PC-9 (cell line): ENCODE measurements at regions not wholly inside any gene's neighbourhood (a gene's known extent, or its start where the extent isn't known, plus 50 kb on each side); places are given as distances from the start of the nearest gene placed in this dataset.

ENCODE experiments used
- BruUV-seq: library from RNA; stranded (reverse); fragments of 400-500 nt; replicated peaks from 2 replicates; lab custom pipeline; 2021; lab: Mats Ljungman, UMichigan
- CTCF ChIA-PET: fragments of 300-600 bp; sonication (Branson Sonifier 250); formaldehyde crosslinking; loops from one replicate; lab custom pipeline; 2022; ENCODE audit warnings: antibody characterized with exemption; lab: Charles Lee
- POLR2A ChIA-PET: fragments of 300-600 bp; sonication (Branson Sonifier 250); formaldehyde crosslinking; loops from one replicate; lab custom pipeline; 2022; ENCODE audit warnings: antibody characterized with exemption; ENCODE audit not compliant: unreplicated experiment; lab: Charles Lee
- DNase-seq, 2 experiments: peaks; one replicate each; pipeline versions ENCODE4 v3.0.0 to v3.0.0-alpha.2; 2015 to 2022; ENCODE audit warnings: mixed read lengths in 1 of 2
- H2AFZ ChIP-seq: fragments of 200-600 bp; sonication (generic); 2 replicates; pipeline ENCODE4 v1.8.1; 2017; ENCODE audit warnings: antibody characterized with exemption
- H3F3A ChIP-seq: fragments of 200-600 bp; sonication (generic); 2 replicates; pipeline ENCODE4 v1.8.1; 2017; ENCODE audit warnings: antibody characterized with exemption, mild to moderate bottlenecking, low read depth; ENCODE audit not compliant: insufficient read depth
- H3K27ac ChIP-seq: fragments of 200-600 bp; sonication (generic); 2 replicates; pipeline ENCODE4 v1.6.1; 2016; ENCODE audit warnings: mixed run types
- H3K27me3 ChIP-seq: fragments of 200-600 bp; sonication (generic); 2 replicates; pipeline ENCODE4 v1.6.1; 2016; ENCODE audit warnings: low read depth, mixed run types; ENCODE audit not compliant: insufficient read depth
- H3K36me3 ChIP-seq: fragments of 200-600 bp; sonication (generic); 2 replicates; pipeline ENCODE4 v1.6.1; 2016; ENCODE audit warnings: low read depth, mixed run types
- H3K4me1 ChIP-seq: fragments of 200-600 bp; sonication (generic); replicated peaks from 2 replicates; pipeline ENCODE4 v1.6.1; 2016; ENCODE audit warnings: mixed run types; ENCODE audit not compliant: insufficient read depth
- H3K4me2 ChIP-seq: fragments of 200-600 bp; sonication (generic); 2 replicates; pipeline ENCODE4 v1.6.1; 2017; ENCODE audit warnings: mixed run types
- H3K4me3 ChIP-seq: fragments of 200-600 bp; sonication (generic); 2 replicates; pipeline ENCODE4 v1.6.1; 2016; ENCODE audit warnings: mixed run types
- H3K79me2 ChIP-seq: fragments of 200-600 bp; sonication (generic); 2 replicates; pipeline ENCODE4 v1.6.1; 2017; ENCODE audit warnings: low read depth, mixed run types
- H3K9me2 ChIP-seq: fragments of 200-600 bp; sonication (generic); 2 replicates; pipeline ENCODE4 v1.8.1; 2017; ENCODE audit warnings: mild to moderate bottlenecking; ENCODE audit not compliant: insufficient read depth
- H3K9me3 ChIP-seq: fragments of 200-600 bp; sonication (generic); 2 replicates; pipeline ENCODE4 v1.8.1; 2016; ENCODE audit warnings: low read depth; ENCODE audit not compliant: insufficient read depth
- H4K20me1 ChIP-seq: fragments of 200-600 bp; sonication (generic); 2 replicates; pipeline ENCODE4 v1.8.1; 2017; ENCODE audit not compliant: insufficient read depth
- CTCF ChIP-seq: fragments of 200-600 bp; sonication (generic); conservative IDR thresholded peaks from 2 replicates; pipeline ENCODE4 v1.6.1; 2017; ENCODE audit warnings: mixed run types, antibody characterized with exemption, mild to moderate bottlenecking, moderate library complexity
- EZH2 ChIP-seq: fragments of 200-600 bp; sonication (generic); IDR thresholded peaks from 2 replicates; pipeline ENCODE4 v1.8.0; 2017; ENCODE audit warnings: antibody characterized with exemption, low read depth
- intact Hi-C: fragments of 100-400 bp; cut with micrococcal nuclease; formaldehyde crosslinking; loops from one replicate; pipeline ENCODE4 v1.10.0; 2022; ENCODE audit not compliant: unreplicated experiment

DNA sequence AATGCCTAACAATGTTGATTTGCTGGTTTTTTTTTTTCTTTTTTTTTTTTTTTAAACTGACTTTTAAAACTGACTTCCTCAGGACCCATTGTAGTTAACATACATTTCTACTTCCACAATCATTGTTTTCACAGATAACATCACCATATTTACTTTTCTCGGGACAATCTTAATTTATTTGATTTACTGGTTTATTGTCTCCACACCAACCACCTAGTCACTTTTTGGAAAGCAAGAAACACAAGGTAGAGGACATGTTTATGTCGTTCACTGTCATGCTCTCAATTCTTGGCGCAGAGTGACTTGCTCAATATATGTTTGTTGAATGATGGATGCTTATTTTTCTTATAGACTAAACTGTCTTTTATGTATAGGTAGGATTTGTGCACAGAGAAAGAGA lies 2280.7 kb downstream of the MAT2B start:
- no peaks in the 10 kb centered on the region for H3K27me3 ChIP-seq
- no peak for TF ChIP-seq CTCF
- TF ChIP-seq EZH2 = no peak
- H3K27ac ChIP-seq = no peak overlapping the region
- CTCF ChIA-PET = no interaction called here
- H3K9me2 ChIP-seq = no peaks in the 10 kb centered on the region
- no peaks in the 10 kb centered on the region for H3K36me3 ChIP-seq
- no peak overlapping the region for H3K4me2 ChIP-seq
- H3K4me1 ChIP-seq = no peaks in the 10 kb centered on the region
- no peak overlapping the region for H3K4me3 ChIP-seq
- no peaks in the 10 kb centered on the region for H4K20me1 ChIP-seq
- no peak overlapping the region for H2AFZ ChIP-seq
- POLR2A ChIA-PET = no interaction called here
- H3F3A ChIP-seq = no peaks in the 10 kb centered on the region
- no peak for DNase-seq
- H3K79me2 ChIP-seq = no peaks in the 10 kb centered on the region
- H3K9me3 ChIP-seq = no peaks in the 10 kb centered on the region
- BruUV-seq = no TSS peak
- intact Hi-C loops = no loop called here

DNA sequence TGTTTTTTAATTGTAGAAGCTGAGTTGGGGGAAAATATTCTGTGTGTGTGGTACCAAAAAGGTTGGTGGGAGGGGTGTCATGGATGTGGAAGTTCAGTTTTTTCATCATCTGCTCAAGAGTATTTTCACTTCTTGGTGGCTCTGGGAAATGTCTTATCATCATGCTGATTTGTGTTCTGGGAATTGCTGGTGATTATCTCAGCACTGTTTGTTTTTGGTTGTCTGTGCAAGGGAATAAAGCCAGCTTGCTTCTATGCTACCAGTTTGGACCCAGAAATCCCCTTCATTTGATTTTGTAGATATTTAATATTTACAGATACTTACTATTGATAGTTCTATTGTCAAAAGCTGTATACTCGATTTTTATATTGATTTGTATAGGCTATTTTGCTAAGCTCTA lies 2289.7 kb downstream of the MAT2B start:
- Histone ChIP-seq H3K27ac (no peak overlapping the region), H3K79me2 (no peaks in the 10 kb centered on the region), H3K4me1 (no peaks in the 10 kb centered on the region), H3K4me2 (no peak overlapping the region), H3K36me3 (no peaks in the 10 kb centered on the region), H3K9me3 (no peaks in the 10 kb centered on the region), H3K4me3 (no peak overlapping the region), H3K27me3 (no peaks in the 10 kb centered on the region), H3K9me2 (no peaks in the 10 kb centered on the region), H2AFZ (no peak overlapping the region), H3F3A (no peaks in the 10 kb centered on the region), H4K20me1 (no peaks in the 10 kb centered on the region)
- no TSS peak for BruUV-seq
- no peak for DNase-seq
- CTCF ChIA-PET = no interaction called here
- intact Hi-C loops = no loop called here
- no peak for TF ChIP-seq CTCF
- POLR2A ChIA-PET = no interaction called here

DNA sequence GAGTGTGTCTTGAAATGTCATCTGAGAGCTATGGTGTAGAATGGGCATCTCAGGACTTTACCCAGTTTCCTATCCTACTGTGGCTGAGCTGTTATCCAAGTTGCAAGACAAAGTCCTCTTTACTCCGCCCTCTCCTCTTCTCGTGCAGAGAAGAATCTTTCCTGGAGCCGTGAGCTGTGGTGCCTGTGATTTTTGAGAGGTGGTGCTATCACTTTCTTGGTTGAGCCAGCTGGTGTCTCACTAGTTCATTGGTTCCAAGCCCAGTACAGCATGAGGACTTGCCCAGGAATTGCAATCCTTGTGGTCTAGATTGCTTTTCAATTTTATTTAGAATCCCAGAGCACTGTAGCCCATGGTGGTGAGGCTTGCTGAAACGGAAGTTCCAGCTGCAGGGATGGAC lies 2300.3 kb downstream of the MAT2B start:
- Histone ChIP-seq H3K9me3 (no peaks in the 10 kb centered on the region), H3K4me3 (no peak overlapping the region), H3K4me2 (no peak overlapping the region), H4K20me1 (no peaks in the 10 kb centered on the region), H3K79me2 (no peaks in the 10 kb centered on the region), H3K9me2 (no peaks in the 10 kb centered on the region), H3F3A (no peaks in the 10 kb centered on the region), H3K4me1 (no peaks in the 10 kb centered on the region), H3K27me3 (no peaks in the 10 kb centered on the region), H2AFZ (no peak overlapping the region), H3K27ac (no peak overlapping the region), H3K36me3 (no peaks in the 10 kb centered on the region)
- TF ChIP-seq CTCF = no peak
- no peak for TF ChIP-seq EZH2
- POLR2A ChIA-PET = no interaction called here
- intact Hi-C loops = no loop called here
- BruUV-seq = no TSS peak
- no peak for DNase-seq
- CTCF ChIA-PET = no interaction called here
